Upper lobe of left lung (tissue), 6 donors: ENCODE measurements at regions not wholly inside any gene's neighbourhood (a gene's known extent, or its start where the extent isn't known, plus 50 kb on each side); places are given as distances from the start of the nearest gene placed in this dataset.

ENCODE experiments used
- ATAC-seq, 2 donors: fragments of 200-7000 bp; cut with Tn5 transposase; one replicate each; pipeline ENCODE4 v1.9.1; 2022; ENCODE audit warnings: mild to moderate bottlenecking in 2 of 2, moderate library complexity in 2 of 2; ENCODE audit not compliant: low FRiP score in 2 of 2
- DNase-seq, 2 donors: peaks; one replicate each; pipeline ENCODE4 v3.0.0-alpha.2; 2019 to 2020
- H3K27ac ChIP-seq, 4 donors: fragments of 200-600 bp; sonication (generic); one replicate each; pipeline ENCODE4 v1.5.1; 2016 to 2019
- H3K27me3 ChIP-seq, 4 donors: fragments of 200-600 bp; sonication (generic); one replicate each; pipeline ENCODE4 v1.5.1; 2017 to 2019
- H3K36me3 ChIP-seq, 4 donors: fragments of 200-600 bp; sonication (generic); one replicate each; pipeline ENCODE4 v1.5.1; 2016 to 2019
- H3K4me1 ChIP-seq, 4 donors: fragments of 200-600 bp; sonication (generic); one replicate each; pipeline ENCODE4 v1.5.1; 2018 to 2019
- H3K4me3 ChIP-seq, 4 donors: fragments of 200-600 bp; sonication (generic); one replicate each; pipeline ENCODE4 v1.5.1; 2017 to 2019; ENCODE audit warnings: mild to moderate bottlenecking in 2 of 4, moderate library complexity in 1 of 4
- H3K9me3 ChIP-seq, 4 donors: fragments of 200-600 bp; sonication (generic); one replicate each; pipeline ENCODE4 v1.5.1; 2018 to 2019
- EP300 ChIP-seq, 4 donors: sonication (generic); formaldehyde crosslinking; IDR thresholded peaks; one replicate each; pipeline ENCODE4 v1.5.1; 2017; ENCODE audit warnings: antibody characterized with exemption in 4 of 4, control low read depth in 2 of 4
- POLR2A ChIP-seq, 4 donors: fragments of 450-650 bp; IDR thresholded peaks; one replicate each; pipeline ENCODE4 v1.5.1; 2016 to 2017; ENCODE audit warnings: antibody characterized with exemption in 4 of 4, mild to moderate bottlenecking in 2 of 4
- POLR2AphosphoS5 ChIP-seq, 2 donors: sonication (generic); formaldehyde crosslinking; IDR thresholded peaks; one replicate each; pipeline ENCODE4 v1.5.1; 2017; ENCODE audit warnings: antibody characterized with exemption in 2 of 2
- WGBS, 2 donors: methylation state at CpG; one replicate each; pipeline ENCODE4 v1.1.5; 2017 to 2018; 5-methylcytosine and 5-hydroxymethylcytosine counted together
- TF ChIP-seq, protein P1 (sequence below), 6 experiments: fragments of 450-650 bp in 4 of 6; fragments of 200-600 bp in 2 of 6; sonication (generic) in 2 of 6; IDR thresholded peaks; one replicate each; pipeline ENCODE4 v1.5.1; 2016 to 2019; ENCODE audit warnings: antibody characterized with exemption in 6 of 6
- donor health status: DM: no; HTN: no; CAD: no; lungs with moderate emphysema.
- donor health status: DM: no; HTN: yes; CAD: no; lungs with severe emphysema.

DNA sequence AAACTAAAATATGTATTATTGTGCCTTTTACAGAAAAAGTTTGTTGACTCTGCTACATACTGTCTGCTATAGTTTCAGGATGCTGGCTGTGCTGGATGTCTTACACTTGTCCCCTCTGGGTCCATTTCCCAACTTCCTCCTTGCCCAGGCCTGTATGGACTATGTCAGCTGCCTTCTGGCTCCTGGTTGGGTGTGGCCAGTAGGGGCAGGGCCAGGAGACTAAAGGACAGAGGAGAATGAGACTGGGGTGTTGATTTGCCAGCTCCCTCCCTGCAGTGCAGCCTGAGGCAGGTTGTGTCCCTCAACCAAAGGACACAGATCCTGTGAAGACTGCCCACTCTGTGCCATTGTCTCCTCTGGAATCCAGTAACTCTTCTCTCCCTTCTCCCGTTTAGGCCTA, 90.6 kb upstream of the UBE2E2 start:
- 92 to 93% methylated on average over 1 of the region's 1 CpG for WGBS, 2 donors
- no peaks in the 10 kb centered on the region for H3K36me3 ChIP-seq
- no peaks in the 10 kb centered on the region for H3K9me3 ChIP-seq
- DNase-seq (peak in 1 of 2 donors; percentile 41), ATAC-seq (peak in 1 of 2 donors; percentile 56)
- H3K27me3 ChIP-seq, result no peaks in the 10 kb centered on the region
- no peak overlapping the region for H3K27ac ChIP-seq
- no peak overlapping the region for H3K4me3 ChIP-seq
- TF ChIP-seq POLR2AphosphoS5 (IDR thresholded peaks at IDR 0.05) (no peak), POLR2A (IDR thresholded peaks at IDR 0.05) (no peak), EP300 (IDR thresholded peaks at IDR 0.05) (no peak)
- TF ChIP-seq, protein P1, sequence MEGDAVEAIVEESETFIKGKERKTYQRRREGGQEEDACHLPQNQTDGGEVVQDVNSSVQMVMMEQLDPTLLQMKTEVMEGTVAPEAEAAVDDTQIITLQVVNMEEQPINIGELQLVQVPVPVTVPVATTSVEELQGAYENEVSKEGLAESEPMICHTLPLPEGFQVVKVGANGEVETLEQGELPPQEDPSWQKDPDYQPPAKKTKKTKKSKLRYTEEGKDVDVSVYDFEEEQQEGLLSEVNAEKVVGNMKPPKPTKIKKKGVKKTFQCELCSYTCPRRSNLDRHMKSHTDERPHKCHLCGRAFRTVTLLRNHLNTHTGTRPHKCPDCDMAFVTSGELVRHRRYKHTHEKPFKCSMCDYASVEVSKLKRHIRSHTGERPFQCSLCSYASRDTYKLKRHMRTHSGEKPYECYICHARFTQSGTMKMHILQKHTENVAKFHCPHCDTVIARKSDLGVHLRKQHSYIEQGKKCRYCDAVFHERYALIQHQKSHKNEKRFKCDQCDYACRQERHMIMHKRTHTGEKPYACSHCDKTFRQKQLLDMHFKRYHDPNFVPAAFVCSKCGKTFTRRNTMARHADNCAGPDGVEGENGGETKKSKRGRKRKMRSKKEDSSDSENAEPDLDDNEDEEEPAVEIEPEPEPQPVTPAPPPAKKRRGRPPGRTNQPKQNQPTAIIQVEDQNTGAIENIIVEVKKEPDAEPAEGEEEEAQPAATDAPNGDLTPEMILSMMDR (IDR thresholded peaks at IDR 0.05), result no peak
- peaks cover 0 to 19% (median 12%) of the 10 kb centered on the region in 4 donors for H3K4me1 ChIP-seq

GRCh38 chr3:23113455-23114171, 89.5 kb upstream of the UBE2E2 start:
- no peak for DNase-seq
- H3K27ac ChIP-seq, result no peak overlapping the region
- H3K36me3 ChIP-seq, result no peaks in the 10 kb centered on the region
- no peaks in the 10 kb centered on the region for H3K9me3 ChIP-seq
- no peak for TF ChIP-seq POLR2AphosphoS5 (IDR thresholded peaks at IDR 0.05)
- TF ChIP-seq EP300 (IDR thresholded peaks at IDR 0.05), result peak in 1 of 4 donors; percentile 7
- TF ChIP-seq, protein P1 (IDR thresholded peaks at IDR 0.05), result no peak
- 56 to 64% methylated on average over 9 of the region's 9 CpGs for WGBS, 2 donors
- peaks cover 0 to 19% (median 12%) of the 10 kb centered on the region in 4 donors for H3K4me1 ChIP-seq
- H3K27me3 ChIP-seq, result no peaks in the 10 kb centered on the region
- H3K4me3 ChIP-seq, result no peak overlapping the region
- ATAC-seq, result peak in 1 of 2 donors; percentile 83

DNA sequence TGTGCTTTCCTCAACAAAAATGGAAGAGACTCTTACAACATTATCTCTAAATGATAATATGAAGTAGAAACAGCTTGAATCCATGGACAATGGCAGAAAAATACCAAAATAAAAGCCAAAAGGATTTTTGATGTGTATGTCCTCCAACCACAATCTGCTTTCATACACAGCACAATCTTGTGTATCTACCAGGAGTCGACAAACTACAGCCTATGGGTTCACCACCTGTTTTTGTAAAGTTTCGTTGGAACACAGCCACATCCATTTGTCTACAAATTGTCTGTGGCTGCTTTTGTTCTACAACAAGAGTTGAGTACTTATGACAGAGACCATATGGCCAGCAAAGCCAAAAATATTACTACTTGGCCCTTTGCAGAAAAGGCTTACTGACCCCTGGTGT, 88.7 kb upstream of the UBE2E2 start:
- Histone ChIP-seq H3K27ac (no peak overlapping the region), H3K9me3 (no peaks in the 10 kb centered on the region), H3K36me3 (no peaks in the 10 kb centered on the region), H3K27me3 (no peaks in the 10 kb centered on the region), H3K4me3 (no peak overlapping the region), H3K4me1 (peaks cover 0 to 19% (median 12%) of the 10 kb centered on the region in 4 donors)
- 68 to 69% methylated on average over 2 of the region's 2 CpGs for WGBS, 2 donors
- ATAC-seq (no peak), DNase-seq (no peak)
- TF ChIP-seq, protein P1 (IDR thresholded peaks at IDR 0.05), result no peak
- TF ChIP-seq EP300 (IDR thresholded peaks at IDR 0.05), result no peak
- TF ChIP-seq POLR2A (IDR thresholded peaks at IDR 0.05), result no peak
- no peak for TF ChIP-seq POLR2AphosphoS5 (IDR thresholded peaks at IDR 0.05)

DNA sequence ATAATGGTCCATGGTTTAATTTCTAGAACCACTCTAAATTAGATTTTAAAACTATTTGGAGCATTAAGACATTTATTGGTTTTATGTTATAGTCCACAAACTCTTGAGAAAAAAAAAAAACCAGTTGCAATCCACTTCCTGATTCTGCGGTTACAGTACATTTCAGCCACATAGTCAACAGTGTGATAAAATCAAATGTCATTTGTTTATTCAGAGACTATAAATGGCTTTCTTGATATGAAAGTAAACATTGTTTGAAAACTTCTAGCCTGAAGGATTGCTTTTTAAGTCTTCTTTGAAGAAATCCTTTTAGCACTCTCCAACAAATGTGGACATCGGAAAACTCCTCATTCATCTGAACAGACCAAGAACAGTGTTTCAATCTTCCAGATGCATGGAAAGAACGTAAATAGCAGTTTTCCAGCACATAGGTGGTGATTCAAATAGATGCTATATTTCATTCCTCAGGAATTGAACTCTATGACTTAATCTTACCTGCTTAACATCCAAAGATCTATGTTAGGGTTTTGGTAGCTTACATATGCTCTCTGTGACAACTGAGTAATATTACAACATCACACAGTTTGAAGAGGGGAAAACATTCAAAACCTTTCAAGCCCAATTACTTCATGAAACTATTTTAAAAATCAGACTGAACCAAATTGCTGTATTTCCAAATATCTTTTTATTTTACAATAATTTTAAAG, 87.8 kb upstream of the UBE2E2 start:
- TF ChIP-seq POLR2AphosphoS5 (IDR thresholded peaks at IDR 0.05) (no peak), EP300 (IDR thresholded peaks at IDR 0.05) (no peak), POLR2A (IDR thresholded peaks at IDR 0.05) (no peak)
- TF ChIP-seq, protein P1 (IDR thresholded peaks at IDR 0.05), result no peak
- peaks cover 0 to 19% (median 12%) of the 10 kb centered on the region in 4 donors for H3K4me1 ChIP-seq
- H3K36me3 ChIP-seq, result no peaks in the 10 kb centered on the region
- no peak overlapping the region for H3K4me3 ChIP-seq
- ATAC-seq (peak in 1 of 2 donors; percentile 13), DNase-seq (no peak)
- WGBS, 2 donors, result 24 to 27% methylated on average over 3 of the region's 3 CpGs
- no peaks in the 10 kb centered on the region for H3K9me3 ChIP-seq
- H3K27ac ChIP-seq, result no peak overlapping the region
- H3K27me3 ChIP-seq, result no peaks in the 10 kb centered on the region
